ENCODE measurements at regions not wholly inside any gene's neighbourhood (a gene's known extent, or its start where the extent isn't known, plus 50 kb on each side); places are given as distances from the start of the nearest gene placed in this dataset.

GRCh38 chr11:105398636-105399035 lies 211.2 kb upstream of the GRIA4 start:
- Histone ChIP-seq H3K4me1 (ENCODE audit: insufficient read depth, low read length) (no peaks in the 10 kb centered on the region), H3K9me3 (ENCODE audit: low read length) (no peaks in the 10 kb centered on the region), H3K27me3 (ENCODE audit: insufficient read depth, low read length) (no peaks in the 10 kb centered on the region), H2AFZ (ENCODE audit: low read depth, low read length) (no peak overlapping the region), H3K36me3 (ENCODE audit: insufficient read depth, low read length) (no peaks in the 10 kb centered on the region), H3K4me3 (ENCODE audit: low read length) (no peak overlapping the region)

GRCh38 chr11:105393326-105393725 lies 216.5 kb upstream of the GRIA4 start:
- H3K27me3 ChIP-seq (ENCODE audit: insufficient read depth, low read length), result no peaks in the 10 kb centered on the region
- H2AFZ ChIP-seq (ENCODE audit: low read depth, low read length), result no peak overlapping the region
- no peaks in the 10 kb centered on the region for H3K36me3 ChIP-seq (ENCODE audit: insufficient read depth, low read length)
- no peak overlapping the region for H3K4me3 ChIP-seq (ENCODE audit: low read length)
- H3K9me3 ChIP-seq (ENCODE audit: low read length), result no peaks in the 10 kb centered on the region
- H3K4me1 ChIP-seq (ENCODE audit: insufficient read depth, low read length), result no peaks in the 10 kb centered on the region

- Histone ChIP-seq H2AFZ (ENCODE audit: low read depth, low read length) (no peak overlapping the region), H3K27me3 (ENCODE audit: insufficient read depth, low read length) (no peaks in the 10 kb centered on the region), H3K4me1 (ENCODE audit: insufficient read depth, low read length) (no peaks in the 10 kb centered on the region), H3K4me3 (ENCODE audit: low read length) (no peak overlapping the region), H3K36me3 (ENCODE audit: insufficient read depth, low read length) (no peaks in the 10 kb centered on the region), H3K9me3 (ENCODE audit: low read length) (no peaks in the 10 kb centered on the region)
These were observed 217.3 kb upstream of the GRIA4 start for GRCh38 chr11:105392556-105392955.

GRCh38 chr11:105389952-105390351 lies 219.9 kb upstream of the GRIA4 start:
- Histone ChIP-seq H3K27me3 (ENCODE audit: insufficient read depth, low read length) (no peaks in the 10 kb centered on the region), H3K9me3 (ENCODE audit: low read length) (no peaks in the 10 kb centered on the region), H3K4me3 (ENCODE audit: low read length) (no peak overlapping the region), H3K36me3 (ENCODE audit: insufficient read depth, low read length) (no peaks in the 10 kb centered on the region), H3K4me1 (ENCODE audit: insufficient read depth, low read length) (no peaks in the 10 kb centered on the region), H2AFZ (ENCODE audit: low read depth, low read length) (no peak overlapping the region)

- H3K4me1 ChIP-seq (ENCODE audit: insufficient read depth, low read length), result no peaks in the 10 kb centered on the region
- no peaks in the 10 kb centered on the region for H3K27me3 ChIP-seq (ENCODE audit: insufficient read depth, low read length)
- H3K4me3 ChIP-seq (ENCODE audit: low read length), result no peak overlapping the region
- no peaks in the 10 kb centered on the region for H3K9me3 ChIP-seq (ENCODE audit: low read length)
- no peaks in the 10 kb centered on the region for H3K36me3 ChIP-seq (ENCODE audit: insufficient read depth, low read length)
- H2AFZ ChIP-seq (ENCODE audit: low read depth, low read length), result no peak overlapping the region
These were observed 221.9 kb upstream of the GRIA4 start for GRCh38 chr11:105388006-105388405.

- Histone ChIP-seq H3K4me1 (ENCODE audit: insufficient read depth, low read length) (no peaks in the 10 kb centered on the region), H3K27me3 (ENCODE audit: insufficient read depth, low read length) (no peaks in the 10 kb centered on the region), H3K4me3 (ENCODE audit: low read length) (no peak overlapping the region), H3K36me3 (ENCODE audit: insufficient read depth, low read length) (no peaks in the 10 kb centered on the region), H3K9me3 (ENCODE audit: low read length) (no peaks in the 10 kb centered on the region), H2AFZ (ENCODE audit: low read depth, low read length) (no peak overlapping the region)
These were observed 227.9 kb upstream of the GRIA4 start for GRCh38 chr11:105381941-105382340.

GRCh38 chr11:105377870-105378269 lies 232.0 kb upstream of the GRIA4 start:
- Histone ChIP-seq H3K27me3 (ENCODE audit: insufficient read depth, low read length) (no peaks in the 10 kb centered on the region), H3K9me3 (ENCODE audit: low read length) (peaks cover 5% of the 10 kb centered on the region), H2AFZ (ENCODE audit: low read depth, low read length) (no peak overlapping the region), H3K4me1 (ENCODE audit: insufficient read depth, low read length) (no peaks in the 10 kb centered on the region), H3K4me3 (ENCODE audit: low read length) (no peak overlapping the region), H3K36me3 (ENCODE audit: insufficient read depth, low read length) (no peaks in the 10 kb centered on the region)

GRCh38 chr11:105372206-105372605 lies 232.6 kb upstream of the CARD18 start:
- Histone ChIP-seq H3K27me3 (ENCODE audit: insufficient read depth, low read length) (no peaks in the 10 kb centered on the region), H3K36me3 (ENCODE audit: insufficient read depth, low read length) (no peaks in the 10 kb centered on the region), H3K9me3 (ENCODE audit: low read length) (peaks cover 5% of the 10 kb centered on the region), H3K4me1 (ENCODE audit: insufficient read depth, low read length) (no peaks in the 10 kb centered on the region), H2AFZ (ENCODE audit: low read depth, low read length) (peak overlapping the region; percentile 46), H3K4me3 (ENCODE audit: low read length) (no peak overlapping the region)

- no peaks in the 10 kb centered on the region for H3K27me3 ChIP-seq (ENCODE audit: insufficient read depth, low read length)
- H3K9me3 ChIP-seq (ENCODE audit: low read length), result peaks cover 5% of the 10 kb centered on the region
- H3K36me3 ChIP-seq (ENCODE audit: insufficient read depth, low read length), result no peaks in the 10 kb centered on the region
These were observed 231.7 kb upstream of the CARD18 start for GRCh38 chr11:105371311-105371710.

GRCh38 chr11:105368711-105369110 lies 229.1 kb upstream of the CARD18 start:
- Histone ChIP-seq H3K27me3 (ENCODE audit: insufficient read depth, low read length) (no peaks in the 10 kb centered on the region), H3K9me3 (ENCODE audit: low read length) (no peaks in the 10 kb centered on the region), H3K36me3 (ENCODE audit: insufficient read depth, low read length) (no peaks in the 10 kb centered on the region), H2AFZ (ENCODE audit: low read depth, low read length) (no peak overlapping the region), H3K4me1 (ENCODE audit: insufficient read depth, low read length) (no peaks in the 10 kb centered on the region), H3K4me3 (ENCODE audit: low read length) (no peak overlapping the region)

More at GRCh38 chr11:105371311-105371710, 231.7 kb upstream of the CARD18 start:
- no peak overlapping the region for H3K4me3 ChIP-seq (ENCODE audit: low read length)
- H2AFZ ChIP-seq (ENCODE audit: low read depth, low read length), result no peak overlapping the region
- H3K4me1 ChIP-seq (ENCODE audit: insufficient read depth, low read length), result no peaks in the 10 kb centered on the region

GRCh38 chr11:105367129-105367528 lies 227.6 kb upstream of the CARD18 start:
- no peaks in the 10 kb centered on the region for H3K4me1 ChIP-seq (ENCODE audit: insufficient read depth, low read length)
- no peak overlapping the region for H3K4me3 ChIP-seq (ENCODE audit: low read length)
- no peaks in the 10 kb centered on the region for H3K36me3 ChIP-seq (ENCODE audit: insufficient read depth, low read length)

GRCh38 chr11:105361651-105362050 lies 222.1 kb upstream of the CARD18 start:
- no peaks in the 10 kb centered on the region for H3K4me1 ChIP-seq (ENCODE audit: insufficient read depth, low read length)
- no peaks in the 10 kb centered on the region for H3K9me3 ChIP-seq (ENCODE audit: low read length)
- no peak overlapping the region for H2AFZ ChIP-seq (ENCODE audit: low read depth, low read length)

More at GRCh38 chr11:105367129-105367528, 227.6 kb upstream of the CARD18 start:
- H2AFZ ChIP-seq (ENCODE audit: low read depth, low read length), result no peak overlapping the region
- H3K27me3 ChIP-seq (ENCODE audit: insufficient read depth, low read length), result no peaks in the 10 kb centered on the region
- H3K9me3 ChIP-seq (ENCODE audit: low read length), result no peaks in the 10 kb centered on the region

GRCh38 chr11:105357764-105358163 lies 218.2 kb upstream of the CARD18 start:
- no peaks in the 10 kb centered on the region for H3K9me3 ChIP-seq (ENCODE audit: low read length)
- no peak overlapping the region for H2AFZ ChIP-seq (ENCODE audit: low read depth, low read length)
- H3K4me3 ChIP-seq (ENCODE audit: low read length), result no peak overlapping the region
- no peaks in the 10 kb centered on the region for H3K27me3 ChIP-seq (ENCODE audit: insufficient read depth, low read length)
- H3K4me1 ChIP-seq (ENCODE audit: insufficient read depth, low read length), result no peaks in the 10 kb centered on the region
- H3K36me3 ChIP-seq (ENCODE audit: insufficient read depth, low read length), result no peaks in the 10 kb centered on the region

More at GRCh38 chr11:105361651-105362050, 222.1 kb upstream of the CARD18 start:
- no peaks in the 10 kb centered on the region for H3K36me3 ChIP-seq (ENCODE audit: insufficient read depth, low read length)
- no peaks in the 10 kb centered on the region for H3K27me3 ChIP-seq (ENCODE audit: insufficient read depth, low read length)
- no peak overlapping the region for H3K4me3 ChIP-seq (ENCODE audit: low read length)

GRCh38 chr11:105357146-105357545 lies 217.6 kb upstream of the CARD18 start:
- H3K36me3 ChIP-seq (ENCODE audit: insufficient read depth, low read length), result no peaks in the 10 kb centered on the region
- no peaks in the 10 kb centered on the region for H3K27me3 ChIP-seq (ENCODE audit: insufficient read depth, low read length)
- no peak overlapping the region for H2AFZ ChIP-seq (ENCODE audit: low read depth, low read length)
- H3K4me3 ChIP-seq (ENCODE audit: low read length), result no peak overlapping the region
- no peaks in the 10 kb centered on the region for H3K4me1 ChIP-seq (ENCODE audit: insufficient read depth, low read length)
- H3K9me3 ChIP-seq (ENCODE audit: low read length), result no peaks in the 10 kb centered on the region

Measured in neuron (in vitro differentiated cells).